HG02970 (cell line): ENCODE measurements at regions not wholly inside any gene's neighbourhood (a gene's known extent, or its start where the extent isn't known, plus 50 kb on each side); places are given as distances from the start of the nearest gene placed in this dataset.
A peak's percentile ranks its signal among the peaks of the same experiment; 100 is the strongest.

Source experiments
- ATAC-seq: cut with Tn5 transposase; IDR thresholded peaks from one replicate; pipeline ENCODE4 v1.9.1; 2021; ENCODE audit warnings: mild to moderate bottlenecking, moderate library complexity, moderate number of reproducible peaks; ENCODE audit not compliant: unreplicated experiment, low FRiP score

DNA sequence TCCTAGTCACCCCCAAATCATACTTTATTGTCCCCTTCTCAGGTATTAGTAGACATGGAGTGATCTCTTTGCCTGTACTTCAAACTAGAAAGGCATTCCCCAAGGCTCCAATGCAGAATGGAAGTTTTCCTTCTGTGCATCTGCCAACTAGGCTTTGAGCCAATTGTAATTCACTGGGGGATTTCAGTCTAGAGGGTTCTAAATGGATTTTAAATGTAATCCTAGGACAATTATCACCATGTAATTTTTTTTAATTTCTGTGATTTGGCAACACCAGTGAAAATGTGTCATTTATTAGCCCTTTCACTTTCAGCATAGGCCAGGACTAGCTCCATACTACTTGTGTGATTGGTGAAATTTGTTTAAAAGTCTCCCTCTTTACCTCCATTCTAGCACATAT, 557.6 kb upstream of the MARCKS start:
- ATAC-seq: no peak

DNA sequence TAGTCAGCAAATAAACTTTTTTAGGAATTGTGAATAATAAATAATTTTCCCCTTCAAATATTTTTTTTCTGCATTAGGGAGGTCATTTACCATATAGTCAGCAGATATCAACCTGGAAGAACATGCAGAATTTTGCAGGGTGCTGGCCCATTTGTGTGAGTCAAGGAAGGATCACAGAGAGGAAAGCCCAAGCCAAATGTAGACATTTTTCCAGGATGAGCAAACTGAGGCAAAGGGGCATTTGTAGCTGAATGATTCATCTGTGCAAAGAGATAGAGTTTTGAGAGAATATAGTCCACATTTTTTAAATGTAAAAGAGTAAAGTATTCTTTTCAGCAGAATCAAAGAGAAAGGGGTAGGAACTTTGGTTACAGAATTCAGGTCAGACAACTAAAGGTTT, 555.5 kb upstream of the MARCKS start:
- no peak for ATAC-seq

DNA sequence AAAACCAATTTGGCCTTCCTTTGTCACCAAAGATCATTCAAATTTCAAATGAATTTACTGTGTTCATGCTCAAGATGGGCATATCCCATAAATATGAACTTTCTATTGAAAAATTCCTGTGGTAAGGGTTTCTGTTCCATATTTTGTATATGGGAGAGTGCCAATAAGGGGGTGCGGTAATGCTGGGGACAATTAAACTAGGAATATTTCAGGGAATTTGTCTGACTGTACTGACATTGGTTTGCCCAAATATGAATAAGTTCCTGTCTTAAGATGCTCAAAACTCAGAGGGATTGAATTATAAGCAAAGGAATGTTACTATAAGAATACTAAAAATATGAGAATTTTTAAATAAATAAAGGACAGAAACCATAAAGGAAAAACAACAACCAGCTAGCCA, 553.0 kb upstream of the MARCKS start:
- no peak for ATAC-seq

DNA sequence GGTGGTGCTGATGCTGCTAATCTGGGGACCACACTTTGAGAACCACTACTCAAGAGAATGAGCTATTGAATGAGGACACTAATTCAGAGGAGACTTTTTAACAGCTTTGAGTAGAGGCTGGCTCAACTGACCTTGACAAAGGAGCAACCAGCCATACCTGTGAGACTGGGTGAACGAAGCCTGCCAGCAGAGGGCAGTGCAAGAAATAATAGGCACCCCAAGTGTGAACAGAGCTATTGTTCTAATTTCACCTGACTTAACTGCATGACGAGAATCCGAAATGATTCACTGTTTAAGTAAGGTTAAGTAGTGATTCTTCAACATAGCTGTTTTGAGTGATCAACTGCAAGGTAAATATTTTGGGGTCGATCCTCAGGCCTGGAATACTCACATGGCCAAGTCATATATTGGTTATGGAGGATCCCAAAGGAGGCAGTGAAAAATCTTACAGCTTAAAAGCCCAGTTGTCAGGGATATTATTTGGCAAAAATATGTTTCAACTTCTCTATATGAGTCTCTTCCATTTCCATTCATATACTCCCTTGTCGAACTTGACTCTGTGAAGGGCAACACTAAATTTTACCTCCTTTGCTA, 550.5 kb upstream of the MARCKS start:
- peak; percentile 92 for ATAC-seq

DNA sequence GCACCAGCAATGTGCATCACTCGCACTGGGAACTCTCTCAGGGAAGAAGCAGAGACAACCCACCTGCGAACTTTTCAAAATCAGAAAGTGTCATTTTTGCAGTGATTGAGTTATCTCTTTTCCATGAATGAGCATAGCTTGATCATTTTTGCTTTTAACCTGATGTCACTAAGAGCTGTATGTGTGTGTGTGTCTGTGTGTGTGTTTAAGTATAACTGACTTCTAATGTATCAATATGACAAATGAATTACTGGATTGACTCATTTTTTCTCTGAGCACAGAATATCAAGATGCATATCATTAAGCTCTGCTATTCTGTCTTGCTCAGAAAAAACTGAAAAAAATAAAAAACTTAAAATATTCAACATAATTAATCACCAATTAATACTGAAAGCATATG, 548.9 kb upstream of the MARCKS start:
- ATAC-seq: no peak

DNA sequence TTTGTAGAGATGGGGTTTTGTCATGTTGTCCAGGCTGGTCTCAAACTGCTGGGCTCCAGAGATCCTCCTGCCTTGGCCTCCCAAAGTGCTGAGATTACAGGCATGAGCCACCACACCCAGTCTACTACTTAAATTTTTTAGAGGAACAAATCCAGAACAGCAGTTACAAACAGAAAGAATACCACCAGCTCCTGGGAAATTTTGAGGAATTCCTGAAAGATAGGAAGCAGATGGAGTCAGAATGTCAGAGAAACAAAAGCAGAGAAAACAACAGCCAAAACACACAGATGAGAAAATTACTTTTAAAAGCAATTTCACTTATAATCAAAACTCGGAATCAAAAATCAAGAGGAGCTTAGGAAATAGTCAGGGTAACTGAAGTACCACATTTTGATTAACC, 543.3 kb upstream of the MARCKS start:
- no peak for ATAC-seq

DNA sequence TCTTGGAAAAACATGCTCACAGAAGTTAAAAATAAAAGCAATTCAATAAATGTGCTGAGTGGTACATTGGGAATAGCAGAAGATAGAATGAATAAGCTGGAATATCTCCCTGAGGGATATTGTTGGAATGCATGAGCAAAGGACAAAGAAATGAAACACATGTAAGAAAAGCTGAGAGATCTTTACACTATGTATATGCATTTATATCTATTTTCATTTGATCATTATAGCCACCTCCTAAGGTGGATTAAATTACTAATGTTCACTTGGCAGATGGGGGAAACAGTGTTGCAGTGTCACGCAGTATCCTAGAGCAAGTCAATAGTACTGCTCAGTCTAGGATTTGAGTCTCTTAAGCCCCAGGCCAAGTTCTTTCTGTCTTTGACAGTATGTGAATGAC, 542.0 kb upstream of the MARCKS start:
- no peak for ATAC-seq

DNA sequence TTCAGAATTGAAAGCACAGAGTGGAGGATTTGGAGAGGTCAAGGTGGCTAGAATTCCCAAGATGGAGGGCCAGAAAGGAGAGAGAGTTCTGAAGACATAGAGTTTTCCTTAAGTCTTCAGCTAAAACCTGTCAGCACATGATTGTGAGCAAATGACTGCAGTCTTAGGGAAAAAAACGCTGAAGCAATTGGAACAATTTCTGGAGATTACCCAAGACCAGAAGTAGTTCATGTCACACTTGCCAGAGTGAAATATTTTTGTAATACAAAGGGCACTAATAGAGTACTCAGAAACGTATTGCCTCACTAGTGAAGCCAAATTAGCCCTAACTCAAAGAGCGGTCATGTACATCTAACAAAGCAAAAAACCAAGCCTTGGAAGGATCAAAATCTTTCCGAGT, 541.3 kb upstream of the MARCKS start:
- ATAC-seq: no peak

DNA sequence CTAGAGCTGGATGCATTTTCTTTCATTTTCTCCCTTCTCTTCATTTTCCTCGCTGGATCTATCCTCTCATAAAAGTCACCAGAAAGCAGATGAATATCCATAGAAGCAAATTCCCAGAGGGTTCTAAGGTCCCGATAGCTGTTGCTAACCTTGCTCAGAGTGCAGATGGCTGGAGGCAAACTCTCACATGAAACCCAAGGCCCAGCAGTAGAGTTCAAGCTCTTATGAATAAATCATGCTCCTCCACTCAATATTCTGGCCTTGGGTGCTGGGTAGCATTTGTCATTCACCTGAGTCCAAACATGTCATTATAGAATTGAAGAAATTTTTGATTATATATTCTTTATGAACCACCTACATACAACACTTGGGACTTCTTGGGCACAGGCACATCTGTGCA, 539.7 kb upstream of the MARCKS start:
- ATAC-seq: no peak

DNA sequence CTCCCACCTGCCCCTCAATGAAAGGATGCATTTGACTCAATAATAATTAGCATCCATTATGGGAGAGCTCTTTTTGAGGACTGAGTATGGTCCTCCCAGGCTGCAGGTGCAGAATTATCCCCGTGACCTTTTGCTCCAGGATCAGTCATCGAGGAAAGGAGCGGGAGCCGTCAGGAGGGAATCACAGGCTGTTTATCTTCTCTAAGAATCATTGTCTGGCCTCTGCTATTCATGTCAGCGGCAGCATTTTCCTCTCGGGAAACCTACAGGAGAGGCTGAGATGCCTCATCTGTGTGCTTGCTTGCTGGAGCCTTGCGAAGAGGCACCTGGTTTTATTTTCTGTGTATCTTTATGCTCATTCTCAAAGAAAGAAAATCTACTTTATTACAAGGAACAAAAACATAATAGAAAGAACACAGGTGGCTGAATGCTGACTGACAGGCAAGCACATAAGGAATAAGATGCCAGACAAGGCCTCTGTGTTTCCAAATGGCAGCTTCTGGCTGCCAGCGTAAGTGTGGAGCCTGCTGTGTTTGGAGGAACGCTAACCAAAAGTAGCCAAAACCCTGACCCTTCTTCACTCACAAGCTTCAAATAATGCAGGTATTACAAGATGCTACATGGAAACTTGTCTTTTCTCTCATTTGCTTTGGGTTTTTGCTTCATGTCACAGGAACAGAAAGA, 539.1 kb upstream of the MARCKS start:
- no peak for ATAC-seq

DNA sequence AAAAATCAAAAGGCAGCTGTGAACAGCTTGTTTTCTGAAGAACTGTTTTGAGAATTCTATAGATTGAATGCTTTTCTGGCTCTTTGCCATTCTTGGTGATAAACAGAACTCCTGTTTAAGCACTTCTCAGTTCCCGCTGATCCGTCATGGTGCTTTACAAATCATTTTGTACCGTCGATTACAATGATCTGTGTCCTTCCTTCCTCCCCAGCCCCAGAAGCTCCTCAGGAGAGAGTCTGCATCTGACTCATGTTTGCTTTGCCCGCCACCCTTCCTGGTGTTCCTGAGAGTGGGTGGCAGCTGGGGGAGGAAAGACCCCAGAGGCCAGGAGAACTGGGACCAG, 538.6 kb upstream of the MARCKS start:
- ATAC-seq: no peak

DNA sequence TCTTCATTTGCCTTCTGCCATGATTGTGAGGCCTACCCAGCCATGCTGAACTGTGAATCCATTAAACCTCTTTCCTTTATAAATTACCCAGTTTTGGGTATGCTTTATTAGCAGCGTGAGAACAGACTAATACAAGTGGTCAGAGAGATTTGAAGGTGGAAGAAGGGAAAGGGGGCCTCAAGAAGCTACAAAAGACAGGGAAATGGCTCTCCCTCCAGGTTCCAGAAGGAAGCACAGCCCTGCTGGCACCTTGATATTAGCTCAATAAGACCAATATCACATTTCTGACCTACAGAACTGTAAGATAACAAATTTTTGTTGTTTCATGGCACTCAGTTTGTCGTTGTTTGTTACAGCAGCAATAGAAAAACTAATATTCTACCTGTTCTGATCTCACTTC, 536.5 kb upstream of the MARCKS start:
- no peak for ATAC-seq

DNA sequence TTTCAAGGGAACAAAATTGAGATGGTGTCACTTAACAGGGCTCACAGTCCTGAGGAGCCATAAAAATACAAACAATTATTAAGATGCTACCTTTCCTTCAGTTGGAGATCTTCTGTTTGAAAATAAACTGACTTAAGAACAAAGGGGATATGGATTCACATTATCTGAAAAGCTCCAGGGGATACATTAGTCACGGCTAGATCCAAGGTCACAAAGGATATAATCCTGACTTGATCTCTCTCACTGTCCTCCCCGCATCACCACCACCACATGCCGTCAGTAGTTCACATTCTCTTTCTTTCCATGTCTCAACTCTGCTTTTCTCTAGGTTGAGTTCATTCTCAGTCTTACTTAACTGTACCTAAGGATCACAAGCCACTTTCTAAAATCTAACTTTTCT, 530.4 kb upstream of the MARCKS start:
- no peak for ATAC-seq

DNA sequence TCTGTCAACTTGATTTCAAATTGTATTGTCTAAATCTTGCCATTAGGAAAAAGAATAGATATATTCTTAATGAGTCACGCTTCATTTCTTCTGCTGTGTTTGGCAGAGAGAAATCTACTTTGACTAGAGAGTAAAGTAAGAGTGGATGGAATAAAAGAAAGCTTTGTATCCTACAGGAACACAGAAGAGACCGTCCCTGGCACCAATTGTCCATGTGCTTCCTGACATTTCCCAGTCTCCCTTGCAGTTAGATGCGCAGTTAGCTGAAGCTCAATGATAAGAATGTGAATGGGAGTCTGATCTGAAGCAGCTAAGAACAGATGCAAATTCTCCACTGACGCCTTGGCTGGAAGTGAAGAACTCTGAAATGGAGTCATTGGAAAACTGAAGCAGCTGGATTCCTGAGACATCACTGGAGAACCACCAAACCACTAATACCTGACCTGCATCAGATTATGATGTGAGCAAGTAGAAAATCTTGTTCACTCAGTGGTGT, 528.2 kb upstream of the MARCKS start:
- no peak for ATAC-seq

DNA sequence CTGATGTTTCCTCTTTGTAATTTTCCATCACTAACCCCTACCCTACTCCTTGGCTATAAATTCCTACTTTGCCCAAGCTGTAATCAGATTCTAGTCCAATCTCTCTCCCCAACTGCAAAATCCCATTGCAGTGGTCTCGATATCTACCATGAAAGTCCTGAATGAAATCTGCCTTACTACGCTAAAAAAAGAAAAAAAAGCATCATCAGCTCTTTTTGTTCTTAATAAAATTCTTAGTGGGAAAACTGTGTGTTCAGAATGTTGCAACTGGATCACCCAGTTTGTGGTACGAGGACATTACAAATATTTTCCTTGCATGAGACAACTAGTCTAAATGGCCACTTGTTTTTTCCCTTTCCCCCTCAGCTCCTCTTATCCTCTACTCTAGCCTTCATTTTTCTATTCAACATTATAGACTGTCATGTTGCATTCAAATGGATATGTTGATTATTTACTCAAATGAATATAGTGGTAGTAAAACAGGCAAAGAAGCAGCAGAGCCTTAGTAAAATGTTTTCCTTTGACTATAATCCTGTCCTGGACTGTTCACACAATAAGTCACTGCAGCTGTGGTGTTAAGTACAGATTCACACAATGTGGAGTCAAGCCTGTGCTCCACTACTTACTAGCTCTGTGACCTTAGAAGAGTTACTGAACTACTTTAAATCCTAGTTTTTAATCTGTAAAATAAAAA, 527.1 kb upstream of the MARCKS start:
- ATAC-seq: no peak

DNA sequence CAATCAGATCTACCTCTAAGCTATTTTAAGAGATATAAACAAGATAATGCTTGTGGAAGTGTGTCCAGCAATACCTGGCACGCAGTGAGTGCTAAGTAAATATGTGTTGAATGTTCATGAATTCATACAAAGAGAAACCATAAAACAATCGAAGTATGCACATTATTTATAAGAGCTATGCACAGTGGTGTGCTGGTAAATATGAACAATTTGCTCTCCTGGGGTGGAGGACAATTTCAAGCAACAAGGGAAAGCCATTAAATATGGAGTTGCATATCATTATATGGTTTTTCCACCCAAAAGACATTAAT, 526.6 kb upstream of the MARCKS start:
- ATAC-seq: no peak

DNA sequence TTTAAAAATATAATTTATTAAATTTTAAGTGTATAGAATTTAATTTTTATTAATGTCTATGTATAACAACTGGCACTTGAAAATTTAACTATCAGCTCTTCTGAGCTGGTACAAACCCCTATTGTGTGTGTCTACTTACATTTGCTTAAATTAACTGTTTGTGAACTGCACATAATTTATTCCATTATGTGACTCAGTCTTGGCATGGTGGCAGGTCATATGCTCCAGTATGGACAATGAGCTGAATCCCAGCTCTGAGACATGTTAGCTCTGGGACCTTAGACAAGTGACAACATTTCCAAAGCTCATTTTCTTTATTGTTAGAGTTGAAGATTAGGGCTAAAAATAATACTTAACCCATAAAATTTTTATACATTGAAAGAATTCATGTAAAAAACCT, 526.1 kb upstream of the MARCKS start:
- ATAC-seq: no peak

DNA sequence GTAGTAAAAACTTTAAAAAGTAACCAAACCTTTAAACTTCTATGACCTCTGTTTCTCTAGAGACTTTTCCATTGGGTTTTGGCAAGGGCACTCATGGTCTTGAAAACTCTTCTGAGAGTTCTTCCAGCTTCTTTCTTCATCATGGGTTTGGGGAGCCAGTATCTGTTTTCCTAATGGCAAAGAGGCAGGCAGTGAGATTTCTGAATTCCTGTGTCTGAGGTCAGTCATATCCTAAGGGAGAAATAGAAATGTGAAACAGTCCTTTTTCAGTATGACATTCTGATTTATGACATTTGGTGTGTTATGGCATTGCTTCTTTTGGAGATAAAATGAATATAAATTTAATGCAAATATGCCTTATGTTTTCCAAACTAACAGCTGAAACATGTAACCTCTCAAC, 518.5 kb upstream of the MARCKS start:
- no peak for ATAC-seq

DNA sequence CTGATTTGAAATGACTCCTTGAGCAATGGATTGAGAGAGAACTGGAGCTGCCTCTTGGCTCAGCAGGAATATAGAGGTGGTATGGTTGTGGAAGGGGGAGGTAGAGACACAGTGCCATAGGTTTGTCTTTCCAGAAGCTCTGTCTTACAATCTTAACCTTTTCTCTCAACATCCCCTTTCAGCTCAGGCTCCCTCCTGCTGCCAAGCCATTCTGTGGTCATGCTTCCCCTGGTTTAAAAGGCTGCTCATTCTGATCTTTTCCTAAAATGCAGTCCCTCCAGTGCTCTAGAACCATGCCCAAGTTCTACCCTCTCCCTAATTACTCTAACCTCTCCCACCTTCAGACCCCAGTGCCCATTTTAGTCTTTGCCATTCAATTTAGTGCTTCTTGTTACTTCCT, 517.9 kb upstream of the MARCKS start:
- no peak for ATAC-seq

DNA sequence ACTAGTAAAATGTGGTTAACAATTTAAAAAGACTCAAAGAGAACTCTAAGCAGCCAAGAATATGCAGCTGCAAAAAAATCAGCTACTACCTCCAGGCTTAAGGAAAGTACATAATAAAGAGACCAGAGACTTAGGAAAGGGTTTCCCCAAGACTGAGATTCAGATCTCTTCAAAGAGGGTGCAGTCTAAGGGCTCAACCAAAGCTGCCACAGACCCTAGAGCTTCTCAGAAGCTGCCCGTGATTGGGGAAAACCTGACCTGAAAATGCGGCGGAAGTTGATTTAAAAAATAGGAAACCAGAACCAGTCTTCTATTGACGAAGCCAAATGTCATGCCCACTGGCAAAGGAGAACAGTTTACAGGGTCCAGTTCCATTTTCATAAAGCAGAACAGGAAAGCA, 516.8 kb upstream of the MARCKS start:
- no peak for ATAC-seq

DNA sequence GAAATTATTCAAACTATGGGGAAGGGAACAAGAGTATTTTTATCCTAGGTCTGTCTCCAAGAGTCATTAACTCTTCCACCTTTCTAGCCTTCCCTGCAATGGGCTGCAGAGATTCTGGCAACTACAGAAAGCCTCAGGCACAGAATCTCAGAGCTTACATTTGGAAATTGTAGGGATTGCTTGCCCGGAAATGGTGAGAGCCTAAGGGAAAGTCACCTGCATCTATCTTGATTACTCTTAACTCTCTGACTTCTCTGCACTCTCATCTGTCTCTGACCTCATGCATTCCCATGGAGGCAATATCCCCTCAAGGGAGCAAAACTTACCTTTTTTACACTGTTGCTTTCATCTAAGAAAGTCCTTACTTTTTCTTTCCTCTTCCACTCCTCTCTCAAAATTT, 513.2 kb upstream of the MARCKS start:
- no peak for ATAC-seq

DNA sequence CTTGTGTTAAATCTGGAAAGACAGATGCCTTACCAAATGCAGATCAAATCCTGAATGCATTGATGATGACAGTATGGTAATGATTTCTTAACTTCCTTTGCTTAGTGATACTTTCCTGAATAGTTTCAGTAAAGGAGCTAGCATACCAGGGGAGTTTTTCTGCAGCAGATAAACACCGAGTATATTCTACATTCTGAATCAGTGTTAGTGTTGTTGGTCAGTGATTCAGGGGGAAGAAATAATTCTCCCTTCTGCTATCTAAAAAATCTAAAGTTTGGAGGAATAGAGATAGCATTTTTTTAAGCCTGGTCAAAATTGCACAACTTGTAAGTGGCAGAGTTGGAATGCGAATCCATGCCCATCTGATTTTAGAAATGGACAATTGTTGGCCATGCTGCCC, 512.2 kb upstream of the MARCKS start:
- ATAC-seq: no peak
